GM12892 (cell line): ENCODE measurements at regions not wholly inside any gene's neighbourhood (a gene's known extent, or its start where the extent isn't known, plus 50 kb on each side); places are given as distances from the start of the nearest gene placed in this dataset.

Source experiments
- POLR2A ChIP-seq: IDR thresholded peaks from 2 replicates; pipeline ENCODE4 v1.6.1; 2011; ENCODE audit warnings: low read depth, low read length, control low read depth
- POLR2AphosphoS5 ChIP-seq: IDR thresholded peaks from 2 replicates; pipeline ENCODE4 v1.6.1; 2011; ENCODE audit warnings: low read depth, low read length, control low read depth

DNA sequence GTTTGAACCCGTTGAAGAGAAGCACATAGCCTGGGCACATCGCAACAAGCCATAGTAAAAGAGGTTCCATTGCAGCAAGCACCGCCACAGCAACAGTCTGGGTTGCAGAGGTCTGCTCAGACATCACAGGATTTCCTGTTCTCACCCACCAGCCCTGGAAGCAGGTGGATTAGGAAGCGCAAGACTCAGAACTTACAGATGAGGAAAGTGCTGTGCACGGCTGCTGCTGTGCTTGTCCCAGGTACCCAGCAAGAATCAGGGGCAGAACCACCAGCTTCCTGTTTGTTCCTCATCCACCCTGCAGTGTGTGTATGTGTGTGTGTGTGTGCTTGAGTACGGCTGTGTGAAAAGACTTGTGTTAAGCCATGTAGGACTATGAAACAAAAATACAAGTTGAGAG is 124.7 kb upstream of the IRX2 start:
- no peak for TF ChIP-seq POLR2A
- TF ChIP-seq POLR2AphosphoS5: no peak
